ENCODE measurements at regions not wholly inside any gene's neighbourhood (a gene's known extent, or its start where the extent isn't known, plus 50 kb on each side); places are given as distances from the start of the nearest gene placed in this dataset.

GRCh38 chr1:209430821-209431259, 152.7 kb upstream of the CAMK1G start:
- DNase-seq (ENCODE audit: low spot score), result no peak

- no peak for DNase-seq (ENCODE audit: low spot score)
These were observed 152.1 kb upstream of the CAMK1G start for GRCh38 chr1:209431402-209431801.

GRCh38 chr1:209431813-209432442, 151.6 kb upstream of the CAMK1G start:
- no peak for DNase-seq (ENCODE audit: low spot score)

GRCh38 chr1:209432443-209432825, 151.1 kb upstream of the CAMK1G start:
- DNase-seq (ENCODE audit: low spot score), result no peak

- DNase-seq (ENCODE audit: low spot score), result no peak
These were observed 149.9 kb upstream of the CAMK1G start for GRCh38 chr1:209433649-209434031.

- DNase-seq (ENCODE audit: low spot score), result peak; percentile 91
These were observed 149.4 kb upstream of the CAMK1G start for GRCh38 chr1:209434066-209434465.

- peak; percentile 21 for DNase-seq (ENCODE audit: low spot score)
These were observed 148.8 kb upstream of the CAMK1G start for GRCh38 chr1:209434631-209435217.

- peak; percentile 84 for DNase-seq (ENCODE audit: low spot score)
These were observed 147.6 kb upstream of the CAMK1G start for GRCh38 chr1:209435654-209436566.

- DNase-seq (ENCODE audit: low spot score), result no peak
These were observed 143.7 kb upstream of the CAMK1G start for GRCh38 chr1:209439828-209440227.

- no peak for DNase-seq (ENCODE audit: low spot score)
These were observed 140.1 kb upstream of the CAMK1G start for GRCh38 chr1:209443361-209443931.

- no peak for DNase-seq (ENCODE audit: low spot score)
These were observed 139.4 kb upstream of the CAMK1G start for GRCh38 chr1:209443975-209444651.

- no peak for DNase-seq (ENCODE audit: low spot score)
These were observed 138.6 kb upstream of the CAMK1G start for GRCh38 chr1:209444961-209445360.

GRCh38 chr1:209445576-209445975, 137.9 kb upstream of the CAMK1G start:
- peak; percentile 75 for DNase-seq (ENCODE audit: low spot score)

- DNase-seq (ENCODE audit: low spot score), result no peak
These were observed 137.2 kb upstream of the CAMK1G start for GRCh38 chr1:209446356-209446755.

- no peak for DNase-seq (ENCODE audit: low spot score)
These were observed 129.0 kb upstream of the CAMK1G start for GRCh38 chr1:209454340-209454994.

GRCh38 chr1:209455145-209455544, 128.4 kb upstream of the CAMK1G start:
- no peak for DNase-seq (ENCODE audit: low spot score)

GRCh38 chr1:209455661-209456358, 127.7 kb upstream of the CAMK1G start:
- DNase-seq (ENCODE audit: low spot score), result no peak

GRCh38 chr1:209456878-209457277, 126.6 kb upstream of the CAMK1G start:
- no peak for DNase-seq (ENCODE audit: low spot score)

- DNase-seq (ENCODE audit: low spot score), result no peak
These were observed 126.0 kb upstream of the CAMK1G start for GRCh38 chr1:209457401-209458125.

GRCh38 chr1:209458921-209459320, 124.6 kb upstream of the CAMK1G start:
- DNase-seq (ENCODE audit: low spot score), result no peak
